HG03039 (cell line): ENCODE measurements at regions not wholly inside any gene's neighbourhood (a gene's known extent, or its start where the extent isn't known, plus 50 kb on each side); places are given as distances from the start of the nearest gene placed in this dataset.
"Not testable (repeated sequence)": the region's sequence is repeated elsewhere in the genome, so short reads cannot be mapped to it uniquely, and the experiment has no call there.

Experiments used
- ATAC-seq: cut with Tn5 transposase; IDR thresholded peaks from one replicate; pipeline ENCODE4 v1.9.1; 2021; ENCODE audit warnings: mild to moderate bottlenecking, moderate library complexity; ENCODE audit not compliant: unreplicated experiment

DNA sequence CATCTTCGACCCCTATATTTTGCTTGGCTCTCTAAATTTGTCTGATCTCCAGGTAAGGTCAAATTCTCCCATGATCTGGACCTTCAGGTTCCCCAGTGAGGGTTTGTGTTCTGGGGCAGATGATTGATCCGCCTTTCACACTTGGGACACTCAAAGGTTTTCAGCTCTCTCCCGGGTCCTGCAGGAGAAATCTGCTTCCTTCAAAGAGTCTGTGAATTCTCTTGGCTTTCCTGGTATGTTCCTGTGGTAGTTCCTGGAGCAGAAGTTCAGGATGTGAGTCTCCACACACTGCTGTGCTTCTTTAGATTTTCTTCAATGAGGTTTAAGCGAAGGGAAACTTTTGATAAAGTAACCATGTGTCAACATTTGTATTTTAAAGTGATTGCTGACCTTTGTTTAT, 318.0 kb downstream of the TAF11L14 start:
- ATAC-seq = no peak

DNA sequence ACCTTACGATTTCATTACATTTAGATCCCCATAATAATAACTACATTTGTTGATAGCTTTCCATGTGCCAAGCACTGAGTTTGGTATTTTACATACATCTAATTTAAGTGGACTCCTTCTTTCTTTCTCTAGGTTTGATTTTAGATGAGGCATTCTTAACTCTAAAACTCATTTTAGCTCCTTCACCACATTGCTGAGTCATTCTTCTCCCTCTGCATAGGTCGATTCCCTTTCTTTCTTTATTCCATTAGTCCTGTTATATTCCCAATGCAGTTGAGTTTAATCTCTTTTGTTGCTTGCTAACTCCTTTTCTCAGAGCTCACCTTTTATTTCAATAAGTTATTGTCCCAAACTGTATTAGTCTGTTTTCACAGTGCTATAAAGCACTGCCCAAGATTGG, 329.8 kb downstream of the TAF11L14 start:
- ATAC-seq = no peak

DNA sequence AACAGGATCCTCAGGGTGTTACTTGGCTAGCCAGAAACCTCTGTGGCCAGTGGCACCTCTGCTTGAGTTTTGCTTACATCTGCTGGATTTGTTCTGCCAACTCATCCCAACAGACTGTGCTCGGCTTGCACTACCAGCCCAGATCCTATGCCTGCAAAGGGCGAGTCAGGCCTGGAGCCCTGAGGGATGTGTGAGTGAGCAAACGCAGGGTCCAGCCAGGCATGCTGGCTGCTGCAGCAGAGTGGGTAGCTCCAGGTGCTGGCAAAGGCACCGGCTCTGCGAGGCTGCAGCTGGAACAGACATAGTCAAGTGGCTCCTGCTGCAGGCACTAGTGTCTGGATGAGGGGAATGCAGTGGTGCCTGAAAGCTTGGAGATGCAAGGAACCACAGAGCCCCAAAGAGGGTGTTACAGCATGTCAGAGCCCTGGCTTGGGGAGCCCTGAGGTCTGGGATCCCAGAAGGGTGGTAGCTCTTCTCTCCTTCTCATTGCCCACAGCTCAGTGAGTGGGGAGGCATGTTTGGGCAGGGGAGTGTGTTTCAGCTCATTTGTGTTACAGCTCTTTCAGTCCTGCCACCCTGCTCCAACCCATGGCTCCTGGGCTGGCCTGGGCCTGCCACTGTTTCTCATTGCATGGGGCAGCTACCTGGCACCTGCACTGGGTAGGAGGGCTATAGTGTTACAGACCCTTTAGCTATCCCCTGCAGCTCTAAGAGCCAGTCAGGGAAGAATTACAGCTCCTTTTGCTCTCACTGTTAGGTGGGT, 332.6 kb downstream of the TAF11L14 start:
- ATAC-seq = no peak

DNA sequence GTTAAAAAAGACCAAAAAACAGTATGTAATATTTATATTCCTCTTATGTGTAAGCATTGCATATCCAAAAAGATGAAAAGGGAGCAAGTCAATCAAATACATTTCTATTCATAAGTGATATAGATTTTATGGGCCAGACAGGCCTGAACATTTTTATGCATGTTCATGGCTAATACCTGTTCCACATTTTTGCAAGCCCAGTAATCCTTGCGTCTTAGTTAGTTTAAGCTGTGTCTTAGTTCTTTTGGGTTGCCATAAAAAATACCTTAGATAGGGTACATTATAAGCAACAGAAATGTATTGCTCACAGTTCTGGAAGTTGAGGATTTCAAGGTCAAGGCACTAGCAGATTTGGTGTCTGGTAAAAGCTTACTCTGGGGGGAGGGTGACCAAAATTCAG, 342.1 kb downstream of the TAF11L14 start:
- ATAC-seq = no peak

DNA sequence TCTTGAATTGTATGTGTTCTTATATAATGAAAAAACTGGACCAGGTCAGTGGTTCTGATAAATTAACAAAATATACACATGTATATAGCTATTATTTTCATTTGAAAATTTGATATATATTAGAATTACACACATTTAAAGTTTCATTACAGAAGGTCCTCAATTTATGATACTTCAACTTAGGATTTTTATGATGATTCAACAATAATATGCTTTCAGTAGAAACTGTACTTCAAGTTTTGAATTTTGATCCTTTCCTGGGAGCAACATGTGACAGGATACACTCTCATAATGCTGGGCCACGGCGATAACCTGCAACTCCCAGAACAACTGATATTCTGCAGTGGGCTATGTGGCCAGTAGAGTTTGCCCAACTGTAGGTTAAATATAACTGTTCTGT, 344.7 kb downstream of the TAF11L14 start:
- no peak for ATAC-seq

DNA sequence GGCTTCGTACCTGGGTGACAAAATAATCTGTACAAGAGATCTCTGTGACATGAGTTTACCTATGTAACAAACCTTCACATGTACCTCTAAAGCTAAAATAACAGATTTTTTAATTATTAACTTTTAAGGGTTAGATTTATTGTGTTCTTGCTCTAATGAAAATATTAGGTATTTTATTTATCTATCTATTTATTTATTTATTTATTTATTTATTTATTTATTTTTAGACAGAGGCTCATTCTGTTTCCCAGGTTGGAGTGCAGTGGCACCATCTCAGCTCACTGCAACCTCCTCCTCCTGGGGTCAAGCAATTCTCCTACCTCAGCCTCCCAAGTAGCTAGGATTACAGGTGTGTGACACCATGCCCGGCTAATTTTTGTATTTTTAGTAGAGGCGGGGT, 348.4 kb downstream of the TAF11L14 start:
- not testable (repeated sequence) for ATAC-seq

DNA sequence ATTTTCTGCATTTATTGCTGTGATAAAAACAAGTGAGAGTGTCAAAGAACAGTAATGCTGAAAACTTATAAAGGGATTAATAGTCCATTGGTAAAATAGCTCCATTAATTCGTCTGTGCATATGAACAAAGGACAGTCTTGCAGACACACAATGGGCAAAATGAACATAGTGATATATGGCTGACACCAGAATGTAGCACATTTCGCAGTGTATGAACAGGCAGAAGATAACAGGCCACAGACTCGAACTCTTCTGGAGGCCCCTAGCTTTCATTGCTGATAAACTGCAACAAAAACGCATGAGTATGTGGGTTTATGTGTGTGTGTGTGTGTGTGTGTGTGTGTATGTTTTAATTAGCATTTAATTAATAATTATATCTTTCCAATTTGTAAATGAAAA, 354.8 kb downstream of the TAF11L14 start:
- no peak for ATAC-seq

DNA sequence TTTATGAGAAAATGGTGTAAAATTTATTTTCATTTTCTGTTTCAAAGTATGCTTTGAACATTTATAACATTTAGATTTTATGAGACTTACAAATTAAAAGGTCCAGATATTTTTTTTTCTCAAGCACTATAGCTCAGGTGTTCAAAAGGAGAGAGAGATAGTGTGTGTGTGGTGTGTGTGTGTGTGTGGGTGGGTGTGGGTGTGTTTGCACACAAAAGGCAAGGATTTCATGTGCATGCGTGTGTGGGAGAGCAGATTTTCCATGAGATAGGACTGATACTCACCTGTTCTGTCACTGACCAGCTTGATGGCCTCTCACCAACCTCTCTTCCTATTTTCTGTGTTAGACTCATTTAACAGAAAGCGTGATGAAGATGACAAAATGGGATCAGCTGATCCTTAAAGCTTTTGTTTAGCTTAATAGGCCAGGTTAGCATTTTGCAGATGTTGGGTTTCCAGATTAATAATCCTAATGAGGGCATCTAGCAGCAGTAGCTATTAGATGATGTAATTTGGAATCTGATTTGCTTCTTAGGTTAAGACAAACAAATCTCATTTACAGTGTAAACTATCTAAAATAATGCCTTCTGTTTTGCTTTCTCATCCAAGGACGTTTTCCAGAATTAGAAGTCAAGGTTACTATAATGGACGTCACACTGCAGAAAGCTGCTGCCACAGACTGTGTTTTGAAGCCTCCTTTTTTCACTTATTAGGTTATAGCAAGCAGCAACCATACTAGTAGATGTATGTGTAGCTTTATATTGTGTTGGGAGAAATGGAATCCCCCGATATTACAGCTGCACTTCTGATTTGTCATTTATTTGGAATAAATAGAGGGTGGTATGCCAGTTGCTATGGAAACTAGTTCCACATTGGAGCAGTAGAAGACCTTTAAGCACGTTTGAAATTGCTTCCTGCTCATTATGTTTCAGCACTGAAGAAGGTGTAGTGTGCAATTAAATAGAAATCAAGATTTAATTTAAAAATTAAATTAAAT, 355.6 kb downstream of the TAF11L14 start:
- no peak for ATAC-seq

DNA sequence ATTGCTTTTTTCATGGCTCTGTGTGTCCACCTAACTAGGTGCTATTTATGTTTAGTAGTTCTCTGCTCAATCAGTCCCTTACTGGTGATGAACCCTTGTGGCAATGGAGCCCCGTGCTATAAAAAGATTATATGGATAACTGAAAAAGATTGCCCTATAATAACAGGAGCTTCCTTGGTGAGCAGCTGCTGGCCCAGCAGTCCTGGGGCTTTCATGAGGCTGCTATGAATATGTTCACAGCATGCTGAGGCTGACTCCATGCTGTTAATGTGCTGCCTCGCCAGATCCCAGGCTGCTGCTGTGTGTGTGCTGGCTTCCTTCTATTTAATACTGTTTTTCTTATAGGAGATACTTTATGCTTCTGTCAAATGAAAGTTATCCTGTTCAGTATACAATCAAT, 357.5 kb downstream of the TAF11L14 start:
- no peak for ATAC-seq

DNA sequence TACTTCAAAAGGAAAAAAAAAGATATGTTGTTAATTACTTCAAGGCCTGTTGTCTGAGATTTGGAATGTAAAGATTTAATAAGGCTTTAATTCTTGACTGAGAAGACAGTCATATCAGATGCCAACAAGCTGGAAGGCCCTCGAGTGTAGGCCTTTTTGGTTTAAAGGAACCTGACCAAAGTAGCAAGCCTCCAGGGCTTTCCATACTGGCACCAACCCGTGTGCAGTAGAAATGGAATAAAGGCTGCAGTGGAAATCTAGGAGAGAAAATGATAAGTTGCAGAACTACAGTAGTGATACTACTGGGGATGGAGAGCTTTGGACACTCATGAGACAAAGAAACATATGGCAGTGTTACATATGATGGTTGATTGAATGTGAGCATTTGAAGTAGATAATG, 358.0 kb downstream of the TAF11L14 start:
- ATAC-seq = no peak

DNA sequence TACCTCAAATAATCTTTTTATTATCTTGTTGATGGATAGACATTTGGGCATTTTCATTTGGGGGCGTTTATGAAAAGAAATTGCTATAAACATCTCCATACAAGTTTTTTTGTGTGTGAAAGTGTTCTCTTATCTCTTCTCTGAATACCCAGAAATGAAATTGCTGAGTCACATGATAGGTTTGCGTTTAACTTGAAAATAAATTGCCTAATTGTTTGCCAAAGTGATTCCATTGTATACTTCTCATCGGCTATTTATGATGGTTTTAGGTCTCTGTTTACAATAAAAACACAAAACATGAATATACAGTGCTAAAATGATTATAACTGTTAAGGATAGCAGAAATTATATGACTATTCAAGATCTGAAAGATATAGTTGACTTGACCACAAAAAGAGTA, 361.7 kb downstream of the TAF11L14 start:
- no peak for ATAC-seq

DNA sequence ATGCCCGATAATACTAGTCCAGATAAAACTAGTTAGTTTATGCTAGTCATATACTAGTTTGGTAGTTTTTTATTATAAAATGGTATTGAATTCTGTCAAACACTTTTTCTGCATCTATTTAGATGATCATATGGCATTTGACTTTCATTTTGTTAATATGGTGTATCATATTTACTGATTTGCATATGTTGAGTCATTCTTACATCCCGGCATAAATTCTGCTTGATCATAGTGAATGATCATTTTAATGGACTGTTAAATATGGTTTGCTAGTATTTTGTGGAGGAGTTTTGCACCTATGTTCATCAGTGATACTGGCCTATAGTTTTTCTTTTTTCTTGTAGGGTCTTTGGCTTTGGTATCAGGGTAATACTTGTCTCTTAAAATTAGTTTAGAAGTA, 365.6 kb downstream of the TAF11L14 start:
- no peak for ATAC-seq

DNA sequence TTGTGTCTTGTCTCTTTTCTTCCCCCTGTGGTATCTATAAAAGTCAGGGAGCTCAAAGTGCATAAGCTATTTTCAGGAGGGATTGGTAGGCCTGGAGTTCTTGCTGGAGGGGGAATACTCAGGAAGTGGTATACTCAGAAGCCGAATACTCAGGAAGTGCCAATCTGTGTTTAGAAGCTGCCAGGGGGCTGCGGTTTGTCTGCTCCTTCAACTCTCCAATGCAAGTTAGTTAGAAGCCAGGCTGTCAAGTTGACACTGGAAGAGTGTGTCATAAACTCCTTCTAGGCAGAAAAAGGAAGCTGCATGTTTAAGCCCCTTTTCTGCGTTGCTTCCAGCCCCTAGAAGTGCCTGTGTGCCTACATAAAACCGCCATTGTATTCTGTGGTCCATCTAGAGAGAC, 366.5 kb downstream of the TAF11L14 start:
- ATAC-seq = no peak

DNA sequence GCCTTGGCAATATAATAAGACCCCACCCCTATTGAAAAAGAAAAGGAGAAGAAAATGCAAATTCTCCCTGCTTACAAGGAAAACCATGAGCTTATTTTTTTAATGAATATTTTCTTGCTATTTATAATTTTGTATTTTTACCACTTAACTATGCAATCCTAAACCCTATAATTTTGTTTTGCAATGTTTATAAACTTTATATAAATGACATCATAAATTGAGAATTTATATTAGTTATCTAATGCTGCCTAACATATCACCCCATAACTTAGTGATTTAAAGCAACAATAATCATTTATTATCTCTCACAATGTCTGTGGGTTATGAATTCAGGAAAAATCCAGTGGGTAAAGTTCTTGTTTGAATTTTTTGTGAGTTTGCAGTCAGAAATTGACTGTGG, 369.1 kb downstream of the TAF11L14 start:
- no peak for ATAC-seq

DNA sequence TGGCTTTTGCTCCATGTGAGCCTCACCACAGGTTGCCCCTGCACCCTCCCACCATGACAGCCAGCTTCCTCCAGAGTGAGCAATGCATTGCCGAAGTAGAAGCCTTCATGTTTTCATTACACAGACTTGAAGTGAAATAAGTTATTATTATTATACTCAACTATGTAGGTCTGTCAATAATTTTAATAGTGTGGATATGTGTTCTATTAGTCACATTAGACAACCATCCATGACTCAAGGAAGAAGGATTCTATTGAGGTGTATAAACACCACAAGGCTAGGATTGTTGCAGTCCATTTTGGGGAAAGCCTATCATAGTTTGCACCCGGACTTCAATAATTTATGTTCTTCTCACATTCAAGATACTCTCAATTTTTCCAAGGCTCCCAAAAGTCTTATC, 369.5 kb downstream of the TAF11L14 start:
- no peak for ATAC-seq

DNA sequence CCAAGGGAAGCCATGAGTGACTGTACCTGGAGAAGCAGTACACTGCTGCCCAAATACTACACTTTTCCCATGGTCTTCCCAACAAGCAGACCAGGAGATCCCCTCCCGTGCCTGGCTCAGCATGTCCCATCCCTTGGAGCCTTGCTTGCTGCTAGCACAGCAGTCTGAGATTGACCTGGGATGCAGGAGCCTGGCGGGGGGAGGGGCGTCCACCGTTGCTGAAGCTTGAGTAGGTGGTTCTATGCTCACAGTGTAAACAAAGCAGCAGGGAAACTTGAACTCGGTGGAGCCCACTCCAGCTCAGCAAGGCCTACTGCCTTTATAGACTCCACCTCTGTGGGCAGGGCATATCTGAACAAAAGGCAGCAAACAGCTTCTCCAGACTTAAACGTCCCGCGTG, 372.0 kb downstream of the TAF11L14 start:
- ATAC-seq = not testable (repeated sequence)

DNA sequence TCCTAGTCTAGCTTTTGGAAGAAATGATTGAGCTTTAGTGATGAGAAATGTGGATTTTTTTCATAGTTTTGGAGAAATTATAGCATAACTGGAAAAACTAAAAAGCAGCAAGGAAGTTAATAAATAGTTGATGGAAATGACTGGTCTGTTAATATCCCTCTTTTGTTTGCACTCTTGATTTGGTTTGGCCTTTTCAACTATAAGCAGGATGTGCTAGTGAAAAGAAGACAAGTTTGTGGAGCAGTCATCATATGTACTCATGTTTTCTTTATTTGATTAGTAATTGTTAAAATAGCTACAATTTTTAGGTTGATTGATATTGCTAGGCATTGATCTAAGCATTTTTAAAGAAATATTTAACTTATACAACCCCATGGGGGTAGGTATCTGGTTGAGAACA, 374.7 kb downstream of the TAF11L14 start:
- ATAC-seq = no peak

DNA sequence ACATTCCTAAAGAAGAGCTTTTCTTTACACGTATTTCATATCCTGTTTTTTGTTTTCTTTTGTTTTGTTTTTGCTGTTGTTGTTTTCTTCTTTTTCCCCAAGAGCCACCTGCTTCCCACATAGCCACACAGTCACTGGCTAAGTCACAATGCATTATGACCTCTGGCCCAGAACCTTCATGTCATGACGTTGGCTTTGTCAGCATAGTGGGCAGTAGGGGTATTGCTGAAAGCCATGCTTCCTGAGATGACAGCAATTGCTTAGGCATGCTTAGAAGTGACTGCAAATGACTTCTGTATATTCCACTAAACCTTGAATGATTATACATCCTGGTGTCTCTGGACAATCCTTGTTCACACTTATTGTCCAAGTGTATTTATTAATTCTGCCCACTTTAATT, 375.8 kb downstream of the TAF11L14 start:
- ATAC-seq = no peak

DNA sequence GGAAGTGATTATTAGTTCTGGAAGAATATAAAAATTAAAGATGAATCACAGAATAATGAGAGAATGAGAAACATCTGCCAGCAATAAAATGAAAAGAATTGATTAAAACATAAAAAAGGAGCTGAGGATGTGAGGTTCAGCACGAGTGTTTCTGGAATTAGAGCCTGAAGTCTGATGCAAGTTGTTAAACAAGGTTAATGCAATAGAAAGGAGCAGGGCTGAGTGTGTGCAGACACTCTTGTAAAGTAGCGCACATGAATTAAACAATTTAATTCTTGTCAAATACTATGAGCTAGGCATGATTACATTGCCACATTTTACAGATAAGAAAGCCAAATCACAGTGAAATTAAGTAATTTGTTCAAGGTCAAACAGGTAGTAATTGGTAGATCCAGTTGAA, 384.2 kb downstream of the TAF11L14 start:
- no peak for ATAC-seq

DNA sequence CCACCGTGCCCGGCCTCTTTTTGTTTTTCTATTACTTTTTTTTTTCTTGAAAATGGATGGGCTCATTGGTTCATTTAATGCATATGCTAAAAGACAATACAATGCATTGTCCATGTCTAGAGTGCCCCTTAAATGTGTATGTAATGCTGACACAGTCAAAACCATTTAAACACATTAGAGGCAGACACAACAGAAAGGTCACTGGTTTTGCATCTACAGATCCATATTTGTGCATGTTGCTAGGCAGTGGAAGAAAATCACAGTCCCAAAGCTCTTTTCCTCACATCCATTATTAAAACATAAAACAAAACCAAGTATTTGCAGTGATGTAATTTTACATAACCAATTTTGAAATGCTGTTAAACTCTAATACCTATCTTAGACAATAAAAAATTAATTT, 389.0 kb downstream of the TAF11L14 start:
- no peak for ATAC-seq

DNA sequence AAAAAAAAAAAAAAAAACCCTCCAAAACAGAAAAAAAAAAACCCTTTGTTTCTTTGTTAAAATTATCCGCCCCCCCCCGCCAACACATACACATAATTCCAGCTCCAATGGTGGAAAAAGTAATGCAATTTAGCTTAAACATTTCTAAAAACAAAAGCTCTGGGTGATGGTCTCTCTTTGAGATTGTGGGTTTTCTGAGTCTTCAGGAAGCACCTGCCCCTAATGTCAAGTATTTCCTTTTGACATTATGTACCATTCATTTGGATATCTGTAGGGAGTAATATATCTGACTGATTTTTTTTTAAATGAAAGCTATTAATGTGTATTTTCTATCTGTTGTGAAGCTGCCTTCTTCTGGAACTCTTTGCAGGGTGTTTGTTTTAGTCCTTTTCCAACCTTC, 389.7 kb downstream of the TAF11L14 start:
- ATAC-seq = no peak

DNA sequence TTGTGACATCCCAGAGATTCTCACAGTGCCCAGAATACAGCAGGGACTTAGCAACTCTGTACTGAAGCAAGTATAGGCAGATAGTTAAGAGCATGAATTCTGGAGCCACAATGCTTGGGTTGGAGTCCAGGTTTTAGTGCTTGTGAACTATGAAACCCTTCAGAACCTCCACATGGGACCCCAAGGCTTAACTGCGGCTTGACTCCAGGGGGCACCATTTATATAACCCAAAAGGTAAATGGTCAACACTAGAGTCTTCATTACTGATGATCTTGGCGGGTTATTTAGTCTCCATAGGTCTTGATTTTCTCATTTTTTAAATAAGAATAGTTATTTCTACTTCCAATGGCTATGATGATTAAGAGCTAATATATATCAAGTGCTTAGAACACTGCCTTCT, 390.3 kb downstream of the TAF11L14 start:
- ATAC-seq = no peak
